Parathyroid adenoma (tissue), 2 donors: ENCODE measurements at regions not wholly inside any gene's neighbourhood (a gene's known extent, or its start where the extent isn't known, plus 50 kb on each side); places are given as distances from the start of the nearest gene placed in this dataset.
"Not testable (repeated sequence)": the region's sequence is repeated elsewhere in the genome, so short reads cannot be mapped to it uniquely, and the experiment has no call there.

Experiments
- H2AFZ ChIP-seq: fragments of 300-600 bp; sonication (generic); one replicate; pipeline ENCODE4 v1.7.0; 2017; ENCODE audit warnings: antibody characterized with exemption, mild to moderate bottlenecking
- H3K27ac ChIP-seq: fragments of 300-600 bp; sonication (generic); one replicate; pipeline ENCODE4 v1.7.0; 2017
- H3K27me3 ChIP-seq: fragments of 300-600 bp; sonication (generic); one replicate; pipeline ENCODE4 v1.7.0; 2017; ENCODE audit warnings: low read length; ENCODE audit not compliant: control insufficient read depth, insufficient read depth
- H3K36me3 ChIP-seq: fragments of 300-600 bp; sonication (generic); one replicate; pipeline ENCODE4 v1.7.0; 2017; ENCODE audit warnings: low read length; ENCODE audit not compliant: control insufficient read depth, insufficient read depth
- H3K4me1 ChIP-seq: fragments of 300-600 bp; sonication (generic); one replicate; pipeline ENCODE4 v1.7.0; 2017; ENCODE audit warnings: control low read depth
- H3K4me2 ChIP-seq: fragments of 300-600 bp; sonication (generic); one replicate; pipeline ENCODE4 v1.7.0; 2017; ENCODE audit warnings: low read length
- H3K4me3 ChIP-seq: fragments of 300-600 bp; sonication (generic); one replicate; pipeline ENCODE4 v1.7.0; 2017; ENCODE audit warnings: low read depth, low read length
- H3K79me2 ChIP-seq: fragments of 300-600 bp; sonication (generic); one replicate; pipeline ENCODE4 v1.7.0; 2017; ENCODE audit warnings: control low read depth
- H3K9ac ChIP-seq: fragments of 300-600 bp; sonication (generic); one replicate; pipeline ENCODE4 v1.7.0; 2017; ENCODE audit warnings: mild to moderate bottlenecking
- H3K9me3 ChIP-seq: fragments of 300-600 bp; sonication (generic); one replicate; pipeline ENCODE4 v1.7.0; 2017; ENCODE audit warnings: low read length; ENCODE audit not compliant: control insufficient read depth
- TF ChIP-seq, protein P1 (sequence below): fragments of 300-600 bp; sonication (generic); IDR thresholded peaks from one replicate; pipeline ENCODE4 v1.7.0; 2017; ENCODE audit warnings: antibody characterized with exemption, mild to moderate bottlenecking
- donor health status: primary hyperparathyroidism.

DNA sequence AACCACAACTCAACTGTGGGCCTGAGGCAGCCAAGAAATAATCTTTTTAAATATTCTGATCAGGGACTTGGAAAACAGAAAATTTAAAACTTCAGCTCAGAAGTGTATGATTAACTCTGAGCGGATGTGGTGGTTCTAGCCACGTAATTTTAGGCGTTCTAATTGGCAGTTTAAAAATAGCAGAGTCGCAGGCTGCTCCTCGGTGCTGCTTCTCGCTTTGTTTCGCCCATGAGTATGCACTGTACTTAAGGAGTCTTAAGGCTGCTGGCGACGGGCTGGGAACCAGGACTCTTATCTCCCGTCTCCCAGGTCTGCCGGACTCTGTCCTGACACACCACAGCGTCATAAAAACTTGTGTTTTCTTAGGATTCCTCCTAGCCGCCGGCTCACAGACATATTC lies 113.4 kb upstream of the PELI2 start:
- Histone ChIP-seq H3K27ac (no peak overlapping the region), H3K4me2 (no peak overlapping the region), H3K9me3 (no peaks in the 10 kb centered on the region), H3K27me3 (no peaks in the 10 kb centered on the region), H3K79me2 (no peaks in the 10 kb centered on the region), H3K4me1 (no peaks in the 10 kb centered on the region), H3K4me3 (no peak overlapping the region), H3K36me3 (no peaks in the 10 kb centered on the region), H2AFZ (no peak overlapping the region), H3K9ac (no peak overlapping the region)
- TF ChIP-seq, protein P1, sequence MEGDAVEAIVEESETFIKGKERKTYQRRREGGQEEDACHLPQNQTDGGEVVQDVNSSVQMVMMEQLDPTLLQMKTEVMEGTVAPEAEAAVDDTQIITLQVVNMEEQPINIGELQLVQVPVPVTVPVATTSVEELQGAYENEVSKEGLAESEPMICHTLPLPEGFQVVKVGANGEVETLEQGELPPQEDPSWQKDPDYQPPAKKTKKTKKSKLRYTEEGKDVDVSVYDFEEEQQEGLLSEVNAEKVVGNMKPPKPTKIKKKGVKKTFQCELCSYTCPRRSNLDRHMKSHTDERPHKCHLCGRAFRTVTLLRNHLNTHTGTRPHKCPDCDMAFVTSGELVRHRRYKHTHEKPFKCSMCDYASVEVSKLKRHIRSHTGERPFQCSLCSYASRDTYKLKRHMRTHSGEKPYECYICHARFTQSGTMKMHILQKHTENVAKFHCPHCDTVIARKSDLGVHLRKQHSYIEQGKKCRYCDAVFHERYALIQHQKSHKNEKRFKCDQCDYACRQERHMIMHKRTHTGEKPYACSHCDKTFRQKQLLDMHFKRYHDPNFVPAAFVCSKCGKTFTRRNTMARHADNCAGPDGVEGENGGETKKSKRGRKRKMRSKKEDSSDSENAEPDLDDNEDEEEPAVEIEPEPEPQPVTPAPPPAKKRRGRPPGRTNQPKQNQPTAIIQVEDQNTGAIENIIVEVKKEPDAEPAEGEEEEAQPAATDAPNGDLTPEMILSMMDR, result no peak

DNA sequence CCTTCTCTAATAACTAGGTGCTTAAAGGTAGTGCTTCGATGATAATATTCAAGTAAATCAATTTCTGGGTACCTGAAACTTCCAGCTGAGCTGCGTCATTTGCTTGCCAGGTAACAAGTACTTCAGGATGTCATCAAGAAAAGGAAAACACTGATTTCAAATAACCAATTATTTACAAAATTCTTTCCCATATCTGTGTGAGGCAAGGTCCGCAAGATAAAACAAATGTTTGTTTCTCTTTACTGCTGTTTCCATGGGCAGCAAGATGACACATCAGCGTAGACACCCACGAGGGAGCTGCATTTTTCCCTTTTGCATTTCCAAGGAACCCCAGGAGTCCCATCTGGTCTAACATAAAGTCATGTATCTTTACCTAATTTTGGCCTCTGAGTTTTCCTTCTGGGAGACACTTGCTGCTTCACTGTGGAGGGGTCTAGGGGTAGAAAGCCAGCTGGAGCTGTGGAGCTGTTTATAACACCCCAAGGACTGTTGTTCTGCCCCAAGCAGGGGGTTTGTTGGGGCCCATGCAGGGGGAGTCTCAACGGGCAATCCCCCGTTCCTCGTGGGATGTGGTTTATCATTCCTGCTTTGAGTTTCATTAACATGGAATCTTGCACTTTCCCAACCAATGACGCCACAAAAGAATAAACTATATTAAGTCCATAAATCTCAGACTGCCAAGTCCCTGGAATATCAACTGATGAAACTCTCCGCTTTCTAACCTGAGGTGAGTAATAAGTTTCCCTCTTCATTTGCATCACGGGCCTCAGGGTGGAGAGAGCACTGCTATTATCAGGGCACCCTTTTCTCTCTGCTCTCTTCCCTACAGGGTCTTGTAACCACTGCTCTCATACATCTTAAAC lies 112.8 kb upstream of the PELI2 start:
- no peaks in the 10 kb centered on the region for H3K27me3 ChIP-seq
- H3K9me3 ChIP-seq, result no peaks in the 10 kb centered on the region
- H3K4me2 ChIP-seq, result no peak overlapping the region
- H3K9ac ChIP-seq, result no peak overlapping the region
- no peaks in the 10 kb centered on the region for H3K36me3 ChIP-seq
- TF ChIP-seq, protein P1, result no peak
- no peak overlapping the region for H3K4me3 ChIP-seq
- no peak overlapping the region for H2AFZ ChIP-seq
- no peaks in the 10 kb centered on the region for H3K4me1 ChIP-seq
- no peak overlapping the region for H3K27ac ChIP-seq
- H3K79me2 ChIP-seq, result no peaks in the 10 kb centered on the region

DNA sequence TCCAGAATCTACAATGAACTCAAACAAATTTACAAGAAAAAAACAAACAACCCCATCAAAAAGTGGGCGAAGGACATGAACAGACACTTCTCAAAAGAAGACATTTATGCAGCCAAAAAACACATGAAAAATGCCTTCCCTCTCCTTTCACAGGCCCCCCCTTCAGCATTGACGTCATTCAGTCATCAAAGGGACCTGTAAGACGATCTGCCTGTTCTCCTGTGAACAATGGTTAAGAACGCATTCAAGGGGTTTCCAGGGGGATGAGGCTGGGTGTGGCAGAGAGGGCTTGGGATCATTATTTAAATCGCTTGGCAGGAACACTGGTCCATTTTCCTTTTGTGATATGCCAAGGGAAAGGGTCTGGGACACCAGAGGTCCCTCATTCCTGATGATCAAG lies 110.7 kb upstream of the PELI2 start:
- not testable (repeated sequence) for H3K9me3 ChIP-seq, H3K4me1 ChIP-seq, H3K27me3 ChIP-seq, H3K27ac ChIP-seq, H3K36me3 ChIP-seq, H3K79me2 ChIP-seq, H3K9ac ChIP-seq, H3K4me2 ChIP-seq, H2AFZ ChIP-seq, H3K4me3 ChIP-seq

DNA sequence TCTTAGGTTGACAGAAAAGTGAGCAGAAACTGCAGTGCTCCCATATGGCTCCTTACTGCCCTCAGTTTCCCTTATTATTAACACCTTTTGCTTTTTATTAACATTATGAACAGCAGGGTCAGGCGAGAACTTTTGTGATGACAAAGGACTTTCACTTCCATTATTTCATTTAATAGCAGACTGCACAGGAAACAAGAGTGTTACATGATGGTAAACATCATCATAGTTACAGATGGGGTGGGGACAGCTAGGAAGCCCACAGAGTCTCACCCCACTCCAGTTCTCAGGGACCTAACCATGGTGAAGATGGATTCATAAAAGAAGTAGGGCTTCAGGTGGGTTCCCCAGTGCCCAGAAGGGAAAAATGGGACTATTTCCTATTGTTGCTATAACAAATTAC lies 110.1 kb upstream of the PELI2 start:
- H3K9ac ChIP-seq, result no peak overlapping the region

DNA sequence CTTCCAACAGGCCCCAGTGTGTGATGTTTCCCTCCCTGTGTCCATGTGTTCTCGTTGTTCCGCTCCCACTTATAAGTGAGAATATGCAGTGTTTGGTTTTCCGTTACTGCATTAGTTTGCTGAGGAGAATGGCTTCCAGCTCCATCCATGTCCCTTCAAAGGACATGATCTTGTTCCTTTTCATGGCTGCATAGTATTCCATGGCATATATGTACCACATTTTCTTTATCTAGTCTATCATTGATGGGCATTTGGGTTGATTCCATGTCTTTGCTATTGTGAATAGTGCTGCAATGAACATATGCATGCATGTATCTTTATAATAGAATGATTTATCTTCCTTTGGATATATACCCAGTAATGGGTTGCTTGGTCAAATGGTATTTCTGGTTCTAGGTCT lies 109.5 kb upstream of the PELI2 start:
- H3K9me3 ChIP-seq, H3K36me3 ChIP-seq, H2AFZ ChIP-seq, H3K4me1 ChIP-seq, H3K79me2 ChIP-seq, H3K4me3 ChIP-seq, H3K9ac ChIP-seq, H3K27ac ChIP-seq, H3K27me3 ChIP-seq, H3K4me2 ChIP-seq: not testable (repeated sequence)

More for the DNA sequence above, 110.1 kb upstream of the PELI2 start:
- Histone ChIP-seq H3K27ac (no peak overlapping the region), H3K4me2 (no peak overlapping the region), H2AFZ (no peak overlapping the region), H3K36me3 (no peaks in the 10 kb centered on the region), H3K27me3 (no peaks in the 10 kb centered on the region), H3K4me1 (no peaks in the 10 kb centered on the region), H3K4me3 (no peak overlapping the region), H3K9me3 (no peaks in the 10 kb centered on the region), H3K79me2 (no peaks in the 10 kb centered on the region)
- TF ChIP-seq, protein P1, result no peak

DNA sequence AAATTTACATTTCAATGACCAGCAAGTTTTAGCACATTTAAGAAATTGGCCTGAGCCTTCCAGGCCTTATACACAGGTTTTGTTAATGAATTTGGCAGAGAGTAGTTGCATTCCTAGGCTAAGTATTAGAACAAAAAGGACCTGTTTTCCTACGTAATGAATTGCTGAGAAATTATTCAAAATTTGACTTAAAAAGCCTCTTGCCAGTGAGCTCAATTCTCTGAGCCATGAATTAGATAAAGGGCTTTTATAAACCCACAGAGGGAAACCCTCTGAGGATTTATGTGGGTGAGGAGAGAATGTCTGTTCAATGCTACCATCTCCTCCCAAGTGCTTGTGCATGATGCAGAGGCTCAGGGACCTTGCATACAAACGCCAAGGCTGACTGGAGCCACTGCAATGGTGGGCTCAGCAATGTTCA lies 94.5 kb upstream of the PELI2 start:
- H3K9me3 ChIP-seq, result no peaks in the 10 kb centered on the region
- H3K4me2 ChIP-seq, result no peak overlapping the region
- H3K27me3 ChIP-seq, result no peaks in the 10 kb centered on the region
- H2AFZ ChIP-seq, result no peak overlapping the region
- TF ChIP-seq, protein P1, result no peak
- no peak overlapping the region for H3K4me3 ChIP-seq
- H3K36me3 ChIP-seq, result no peaks in the 10 kb centered on the region
- no peaks in the 10 kb centered on the region for H3K79me2 ChIP-seq
- no peaks in the 10 kb centered on the region for H3K4me1 ChIP-seq
- no peak overlapping the region for H3K27ac ChIP-seq
- H3K9ac ChIP-seq, result no peak overlapping the region
